ENCODE measurements at regions not wholly inside any gene's neighbourhood (a gene's known extent, or its start where the extent isn't known, plus 50 kb on each side); places are given as distances from the start of the nearest gene placed in this dataset.
A peak's percentile ranks its signal among the peaks of the same experiment; 100 is the strongest.

DNA sequence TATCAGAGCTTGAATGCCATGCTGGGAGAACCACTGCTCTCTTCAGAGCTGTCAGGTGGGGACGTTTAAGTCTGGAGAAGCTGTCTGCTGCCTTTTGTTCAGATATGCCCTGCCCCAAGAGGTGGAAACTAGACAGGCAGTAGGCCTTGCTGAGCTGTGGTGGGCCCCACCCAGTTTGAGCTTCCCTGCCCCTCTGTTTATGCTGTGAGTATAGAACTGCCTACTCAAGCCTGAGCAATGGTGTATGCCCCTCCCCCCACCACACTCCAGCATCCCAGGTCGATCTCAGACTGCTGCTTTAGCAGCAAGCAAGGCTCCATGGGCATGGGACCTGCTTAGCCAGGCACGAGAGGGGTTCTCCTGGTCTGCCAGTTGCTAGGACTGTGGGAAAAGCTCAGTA, 362.3 kb downstream of the FAM170A start:
- no peak for DNase-seq (ENCODE audit: low spot score in 2 of 2)
- H3K9me3 ChIP-seq: peaks cover 0 to 5% of the 10 kb centered on the region in 2 donors
- intact Hi-C loops (cut with DNase I): no loop called here
- no peak overlapping the region for H3K27ac ChIP-seq
- no peak overlapping the region for H3K4me3 ChIP-seq
- H3K27me3 ChIP-seq: no peaks in the 10 kb centered on the region
- H3K36me3 ChIP-seq: no peaks in the 10 kb centered on the region
- no peaks in the 10 kb centered on the region for H3K4me1 ChIP-seq
- TF ChIP-seq CTCF (IDR thresholded peaks at IDR 0.05): no peak

- DNase-seq (ENCODE audit: low spot score in 2 of 2): no peak
- Histone ChIP-seq H3K4me3 (no peak overlapping the region), H3K36me3 (no peaks in the 10 kb centered on the region), H3K9me3 (no peaks in the 10 kb centered on the region), H3K4me1 (peaks cover 0 to 5% of the 10 kb centered on the region in 2 donors), H3K27ac (no peak overlapping the region), H3K27me3 (no peaks in the 10 kb centered on the region)
- TF ChIP-seq CTCF (IDR thresholded peaks at IDR 0.05): no peak
- intact Hi-C loops (cut with DNase I): no loop called here
Observed at GRCh38 chr5:119996128-119996527, 366.8 kb downstream of the FAM170A start.

DNA sequence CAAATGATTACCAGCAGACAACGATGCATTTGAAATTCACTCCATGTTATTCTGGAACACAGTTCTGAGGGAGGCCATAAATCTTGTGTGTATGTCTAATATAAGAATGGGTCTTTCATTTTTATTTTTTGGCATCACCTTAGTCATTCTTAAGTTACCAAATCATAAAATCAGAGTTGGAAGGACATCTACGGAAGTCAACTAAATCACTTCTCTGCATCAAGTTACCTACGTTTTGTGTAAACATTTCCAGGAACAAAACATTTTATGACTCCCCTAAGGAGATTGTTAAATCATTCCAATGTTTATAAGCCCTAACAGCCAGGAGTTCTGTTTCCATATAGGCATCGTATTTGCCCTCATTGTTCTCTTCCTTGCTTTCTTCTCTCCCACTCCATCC, 378.2 kb downstream of the FAM170A start:
- Histone ChIP-seq H3K27me3 (no peaks in the 10 kb centered on the region), H3K36me3 (no peaks in the 10 kb centered on the region), H3K4me1 (no peaks in the 10 kb centered on the region), H3K9me3 (no peaks in the 10 kb centered on the region), H3K27ac (peak overlapping the region in 1 of 2 donors; percentile 10), H3K4me3 (no peak overlapping the region)
- DNase-seq (ENCODE audit: low spot score in 2 of 2): no peak
- intact Hi-C loops (cut with DNase I): no loop called here
- no peak for TF ChIP-seq CTCF (IDR thresholded peaks at IDR 0.05)

GRCh38 chr5:120012431-120012830, 383.1 kb downstream of the FAM170A start:
- H3K4me1 ChIP-seq: no peaks in the 10 kb centered on the region
- H3K27me3 ChIP-seq: no peaks in the 10 kb centered on the region
- H3K27ac ChIP-seq: no peak overlapping the region
- intact Hi-C loops (cut with DNase I): loop anchor here (5.0 kb wide), 1 partner anchor 55 kb away; no protein-coding TSS in a partner anchor
- no peaks in the 10 kb centered on the region for H3K36me3 ChIP-seq
- H3K9me3 ChIP-seq: no peaks in the 10 kb centered on the region
- no peak overlapping the region for H3K4me3 ChIP-seq
- DNase-seq (ENCODE audit: low spot score in 2 of 2): no peak
- no peak for TF ChIP-seq CTCF (IDR thresholded peaks at IDR 0.05)

DNA sequence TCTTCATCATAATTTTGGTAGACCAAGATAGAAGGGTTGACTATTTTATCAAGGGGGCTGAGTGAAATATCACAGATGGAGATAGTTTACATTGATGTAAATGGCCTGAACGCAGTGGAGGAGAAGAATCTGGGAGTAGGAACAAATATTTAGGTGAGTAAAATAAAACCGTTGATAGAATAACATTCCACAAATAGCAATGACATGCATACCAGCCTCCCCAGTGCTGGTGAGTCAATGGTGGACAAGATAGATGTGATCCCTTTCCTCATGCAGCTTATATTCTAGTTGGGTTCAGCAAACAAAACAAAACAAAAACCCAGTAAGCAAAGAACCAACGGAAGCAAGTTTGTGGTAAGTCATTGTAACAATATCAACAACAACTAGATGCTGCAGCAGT, 385.2 kb downstream of the FAM170A start:
- Histone ChIP-seq H3K27me3 (no peaks in the 10 kb centered on the region), H3K36me3 (no peaks in the 10 kb centered on the region), H3K27ac (no peak overlapping the region), H3K4me1 (no peaks in the 10 kb centered on the region), H3K9me3 (no peaks in the 10 kb centered on the region), H3K4me3 (no peak overlapping the region)
- intact Hi-C loops (cut with DNase I): loop anchor here (5.0 kb wide), 1 partner anchor 57 kb away; no protein-coding TSS in a partner anchor
- TF ChIP-seq CTCF (IDR thresholded peaks at IDR 0.05): no peak
- no peak for DNase-seq (ENCODE audit: low spot score in 2 of 2)

GRCh38 chr5:120016717-120017382, 387.5 kb downstream of the FAM170A start:
- no peaks in the 10 kb centered on the region for H3K9me3 ChIP-seq
- TF ChIP-seq CTCF (IDR thresholded peaks at IDR 0.05): no peak
- intact Hi-C loops (cut with DNase I): no loop called here
- H3K36me3 ChIP-seq: no peaks in the 10 kb centered on the region
- no peak overlapping the region for H3K27ac ChIP-seq
- H3K4me3 ChIP-seq: no peak overlapping the region
- no peaks in the 10 kb centered on the region for H3K4me1 ChIP-seq
- DNase-seq (ENCODE audit: low spot score in 2 of 2): no peak
- H3K27me3 ChIP-seq: no peaks in the 10 kb centered on the region
